ENCODE measurements at regions not wholly inside any gene's neighbourhood (a gene's known extent, or its start where the extent isn't known, plus 50 kb on each side); places are given as distances from the start of the nearest gene placed in this dataset.
"Not testable (repeated sequence)": the region's sequence is repeated elsewhere in the genome, so short reads cannot be mapped to it uniquely, and the experiment has no call there.

- H3K36me3 ChIP-seq (ENCODE audit: control insufficient read depth in 2 of 4, insufficient read depth in 4 of 4, low read length in 3 of 4); H4K91ac ChIP-seq (replicated peaks; ENCODE audit: insufficient read length, low read length); H4K5ac ChIP-seq (ENCODE audit: insufficient read length, low read depth, low read length); H3K4me1 ChIP-seq (replicated peaks in 1 of 4; ENCODE audit: control insufficient read depth in 3 of 4, insufficient read depth in 4 of 4, low read length in 3 of 4); H3K4me2 ChIP-seq (ENCODE audit: insufficient read depth in 1 of 2, low read depth in 2 of 2, low read length in 2 of 2); H3K56ac ChIP-seq (replicated peaks; ENCODE audit: insufficient read length, low read depth, low read length); H4K8ac ChIP-seq (ENCODE audit: extremely low read depth, insufficient read depth, low read length); H3K79me1 ChIP-seq (ENCODE audit: low read depth, low read length); H3K27ac ChIP-seq (ENCODE audit: low read depth, low read length); H3K18ac ChIP-seq (ENCODE audit: extremely low read depth, low read length); H3K23me2 ChIP-seq (ENCODE audit: low read depth, low read length); H2AFZ ChIP-seq (ENCODE audit: low read length); H3K9ac ChIP-seq (replicated peaks in 1 of 4; ENCODE audit: extremely low read depth in 1 of 4, low read depth in 3 of 4, low read length in 3 of 4); H3K14ac ChIP-seq (ENCODE audit: insufficient read length); DNase-seq (ENCODE audit: low read depth in 1 of 2, low spot score in 2 of 2); H2BK12ac ChIP-seq (ENCODE audit: low read depth, low read length); H2BK5ac ChIP-seq (ENCODE audit: low read depth, low read length); H3K27me3 ChIP-seq (replicated peaks in 1 of 4; ENCODE audit: control insufficient read depth in 3 of 4, extremely low read depth in 1 of 4, insufficient read depth in 3 of 4, low read length in 3 of 4); H4K20me1 ChIP-seq (replicated peaks in 1 of 2; ENCODE audit: control insufficient read depth in 1 of 2, insufficient read depth in 2 of 2, low read length in 2 of 2); H3K4me3 ChIP-seq (ENCODE audit: extremely low read depth in 1 of 4, insufficient read depth in 2 of 4, low read depth in 3 of 4, low read length in 4 of 4); H2BK20ac ChIP-seq (ENCODE audit: low read length); FAIRE-seq; H2BK120ac ChIP-seq (replicated peaks; ENCODE audit: low read depth, low read length); H3K4ac ChIP-seq (replicated peaks; ENCODE audit: insufficient read length, low read depth, low read length); H3K9me3 ChIP-seq (ENCODE audit: insufficient read depth in 2 of 2, low read depth in 1 of 2, low read length in 1 of 2); H2AK5ac ChIP-seq (ENCODE audit: low read depth, low read length); H2BK15ac ChIP-seq (ENCODE audit: low read length); H3K23ac ChIP-seq (ENCODE audit: insufficient read length): not testable (repeated sequence)
- WGBS, 2 experiments (ENCODE audit: extremely low coverage in 1 of 2, insufficient coverage in 1 of 2, insufficient read length in 1 of 2, insufficient replicate concordance in 2 of 2, low coverage in 1 of 2, low lambda C conversion rate in 2 of 2, missing lambda C conversion rate in 1 of 2) = 92% methylated on average over 6 of the region's 8 CpGs; no CpG with 5 or more reads in 1 of the 2 experiments
- CTCF ChIA-PET (ENCODE audit: partially characterized antibody) = interaction anchor here (0.7 to 1.7 kb wide), 4 partner anchors 9 to 98 kb away, joined by 3 to 5 read pairs (median 5); no protein-coding TSS in a partner anchor
- POLR2A ChIA-PET (ENCODE audit: partially characterized antibody) = interaction anchor here (1.2 kb wide), 1 partner anchor 19 kb away, joined by 3 read pairs; no protein-coding TSS in a partner anchor
- peaks cover 0 to 14% of the 10 kb centered on the region in 2 experiments; a peak in 1 of 4 replicates for H3K79me2 ChIP-seq (ENCODE audit: control insufficient read depth in 1 of 2, insufficient read depth in 2 of 2, low read length in 2 of 2)
Observed at GRCh38 chr3:51599638-51600037, 61.1 kb downstream of the RAD54L2 start.
